Lower leg skin (tissue), 3 donors: ENCODE measurements at regions not wholly inside any gene's neighbourhood (a gene's known extent, or its start where the extent isn't known, plus 50 kb on each side); places are given as distances from the start of the nearest gene placed in this dataset.

Source experiments
- POLR2A ChIP-seq, 2 donors: fragments of 450-650 bp; IDR thresholded peaks; one replicate each; pipeline ENCODE4 v1.6.1; 2016 to 2017; ENCODE audit warnings: antibody characterized with exemption in 2 of 2, mild to moderate bottlenecking in 1 of 2, moderate library complexity in 1 of 2
- TF ChIP-seq, protein P1 (sequence below), 3 donors: fragments of 450-650 bp; IDR thresholded peaks; one replicate each; pipeline ENCODE4 v1.5.1; 2016; ENCODE audit warnings: antibody characterized with exemption in 3 of 3, mild to moderate bottlenecking in 3 of 3, moderate library complexity in 2 of 3

DNA sequence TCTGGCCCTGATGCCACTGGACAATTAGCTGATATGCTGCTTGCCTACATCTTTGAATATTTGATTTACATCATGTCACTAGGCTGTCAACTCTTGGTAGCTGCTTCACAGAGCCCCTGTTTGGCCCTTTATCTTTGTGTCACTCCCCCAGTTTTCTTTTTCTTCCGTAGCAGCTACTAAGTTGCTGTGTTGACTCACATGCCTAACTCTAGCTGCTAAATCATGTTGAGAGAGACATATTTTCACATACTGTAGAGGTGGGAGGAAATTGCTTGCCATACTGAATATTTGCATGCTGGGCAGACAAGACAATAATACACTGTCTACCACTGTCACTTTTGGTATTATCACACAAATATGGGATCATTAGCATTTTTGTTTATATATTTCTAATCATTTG is 147.1 kb upstream of the NOVA1 start:
- TF ChIP-seq, protein P1, sequence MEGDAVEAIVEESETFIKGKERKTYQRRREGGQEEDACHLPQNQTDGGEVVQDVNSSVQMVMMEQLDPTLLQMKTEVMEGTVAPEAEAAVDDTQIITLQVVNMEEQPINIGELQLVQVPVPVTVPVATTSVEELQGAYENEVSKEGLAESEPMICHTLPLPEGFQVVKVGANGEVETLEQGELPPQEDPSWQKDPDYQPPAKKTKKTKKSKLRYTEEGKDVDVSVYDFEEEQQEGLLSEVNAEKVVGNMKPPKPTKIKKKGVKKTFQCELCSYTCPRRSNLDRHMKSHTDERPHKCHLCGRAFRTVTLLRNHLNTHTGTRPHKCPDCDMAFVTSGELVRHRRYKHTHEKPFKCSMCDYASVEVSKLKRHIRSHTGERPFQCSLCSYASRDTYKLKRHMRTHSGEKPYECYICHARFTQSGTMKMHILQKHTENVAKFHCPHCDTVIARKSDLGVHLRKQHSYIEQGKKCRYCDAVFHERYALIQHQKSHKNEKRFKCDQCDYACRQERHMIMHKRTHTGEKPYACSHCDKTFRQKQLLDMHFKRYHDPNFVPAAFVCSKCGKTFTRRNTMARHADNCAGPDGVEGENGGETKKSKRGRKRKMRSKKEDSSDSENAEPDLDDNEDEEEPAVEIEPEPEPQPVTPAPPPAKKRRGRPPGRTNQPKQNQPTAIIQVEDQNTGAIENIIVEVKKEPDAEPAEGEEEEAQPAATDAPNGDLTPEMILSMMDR (IDR thresholded peaks at IDR 0.05): no peak
- no peak for TF ChIP-seq POLR2A (IDR thresholded peaks at IDR 0.05)
